H1 (cell line): ENCODE measurements at regions not wholly inside any gene's neighbourhood (a gene's known extent, or its start where the extent isn't known, plus 50 kb on each side); places are given as distances from the start of the nearest gene placed in this dataset.

Source experiments
- CTCF ChIA-PET: fragments of 300-600 bp; sonication (Branson Sonifier 250); formaldehyde crosslinking; loops from one replicate; lab custom pipeline; 2021; ENCODE audit not compliant: partially characterized antibody; lab: Charles Lee
- POLR2A ChIA-PET: fragments of 300-600 bp; sonication (Branson Sonifier 250); formaldehyde crosslinking; loops from one replicate; lab custom pipeline; 2021; ENCODE audit warnings: inconsistent platforms; ENCODE audit not compliant: partially characterized antibody; lab: Charles Lee
- DNase-seq, 2 experiments: peaks; one replicate each; pipeline versions ENCODE4 v3.0.0 to v3.0.0-alpha.2; 2010 to 2022; ENCODE audit warnings: low spot score in 2 of 2, low read depth in 1 of 2, mixed read lengths in 1 of 2
- FAIRE-seq: peaks from 2 replicates; lab custom pipeline; 2011; peaks lifted over from hg19 to GRCh38; lab: Jason Lieb, UNC
- H2AFZ ChIP-seq: 2 replicates; pipeline ENCODE4 v1.8.1; 2012; ENCODE audit warnings: low read length, inconsistent platforms
- H2AK5ac ChIP-seq: 2 replicates; pipeline ENCODE4 v1.6.1; 2013; ENCODE audit warnings: low read depth, low read length
- H2BK120ac ChIP-seq: replicated peaks from 2 replicates; pipeline ENCODE3; 2013; ENCODE audit warnings: low read depth, low read length, inconsistent platforms
- H2BK12ac ChIP-seq: 2 replicates; pipeline ENCODE4 v1.6.1; 2013; ENCODE audit warnings: low read depth, low read length
- H2BK15ac ChIP-seq: 2 replicates; pipeline ENCODE4 v1.6.1; 2013; ENCODE audit warnings: low read length
- H2BK20ac ChIP-seq: 2 replicates; pipeline ENCODE4 v1.6.1; 2013; ENCODE audit warnings: low read length
- H2BK5ac ChIP-seq: 2 replicates; pipeline ENCODE4 v1.6.1; 2013; ENCODE audit warnings: low read depth, low read length
- H3K14ac ChIP-seq: 2 replicates; pipeline ENCODE4 v1.6.1; 2013; ENCODE audit warnings: inconsistent platforms; ENCODE audit not compliant: insufficient read length
- H3K18ac ChIP-seq: 2 replicates; pipeline ENCODE4 v1.6.1; 2013; ENCODE audit warnings: low read length; ENCODE audit errors: extremely low read depth
- H3K23ac ChIP-seq: 2 replicates; pipeline ENCODE4 v1.6.1; 2013; ENCODE audit warnings: inconsistent platforms; ENCODE audit not compliant: insufficient read length
- H3K23me2 ChIP-seq: 2 replicates; pipeline ENCODE4 v1.6.1; 2013; ENCODE audit warnings: low read depth, low read length
- H3K27ac ChIP-seq: 2 replicates; pipeline ENCODE4 v1.6.1; 2011; ENCODE audit warnings: low read depth, low read length, inconsistent platforms
- H3K27me3 ChIP-seq, 4 experiments: replicated peaks in 1 of 4; 1 replicate in 1 of 4; 2 replicates in 3 of 4; pipeline versions ENCODE4 v1.6.1 to v1.8.1; 2011 to 2013; ENCODE audit warnings: low read length in 3 of 4, mild to moderate bottlenecking in 3 of 4, inconsistent platforms in 2 of 4, mixed read lengths in 2 of 4, moderate library complexity in 1 of 4; ENCODE audit not compliant: control insufficient read depth in 3 of 4, insufficient read depth in 3 of 4; ENCODE audit errors: extremely low read depth in 1 of 4
- H3K36me3 ChIP-seq, 4 experiments: 2 replicates each; pipeline versions ENCODE4 v1.6.1 to v1.8.1; 2011 to 2013; ENCODE audit warnings: mild to moderate bottlenecking in 4 of 4, low read length in 3 of 4, moderate library complexity in 2 of 4, control low read depth in 1 of 4, inconsistent platforms in 1 of 4; ENCODE audit not compliant: insufficient read depth in 4 of 4, control insufficient read depth in 2 of 4
- H3K4ac ChIP-seq: replicated peaks from 2 replicates; pipeline ENCODE3; 2013; ENCODE audit warnings: low read length, low read depth, mixed read lengths, inconsistent platforms; ENCODE audit not compliant: insufficient read length
- H3K4me1 ChIP-seq, 4 experiments: replicated peaks in 1 of 4; 1 replicate in 1 of 4; 2 replicates in 3 of 4; pipeline versions ENCODE4 v1.6.1 to v1.8.1; 2011 to 2013; ENCODE audit warnings: low read length in 3 of 4, inconsistent platforms in 2 of 4, mixed read lengths in 1 of 4; ENCODE audit not compliant: insufficient read depth in 4 of 4, control insufficient read depth in 3 of 4
- H3K4me2 ChIP-seq, 2 experiments: 2 replicates each; pipeline versions ENCODE4 v1.6.1 to v1.8.1; 2011 to 2013; ENCODE audit warnings: low read depth in 2 of 2, low read length in 2 of 2, control low read depth in 1 of 2, inconsistent platforms in 1 of 2, mild to moderate bottlenecking in 1 of 2; ENCODE audit not compliant: insufficient read depth in 1 of 2
- H3K4me3 ChIP-seq, 4 experiments: fragments of 200-600, 300-600 bp in 1 of 4; sonication (generic), shearing (Covaris generic), sonication (Bioruptor Twin) in 1 of 4; 2 replicates each; pipeline versions ENCODE4 v1.5.1 to v1.8.1; 2011 to 2016; ENCODE audit warnings: low read length in 4 of 4, low read depth in 3 of 4, control low read depth in 2 of 4, inconsistent platforms in 2 of 4, mild to moderate bottlenecking in 2 of 4, mixed read lengths in 1 of 4, moderate library complexity in 1 of 4; ENCODE audit not compliant: insufficient read depth in 2 of 4; ENCODE audit errors: extremely low read depth in 1 of 4
- H3K56ac ChIP-seq: replicated peaks from 2 replicates; pipeline ENCODE3; 2013; ENCODE audit warnings: low read depth, mild to moderate bottlenecking, mixed read lengths, low read length, inconsistent platforms; ENCODE audit not compliant: insufficient read length
- H3K79me1 ChIP-seq: 2 replicates; pipeline ENCODE4 v1.6.1; 2013; ENCODE audit warnings: low read depth, low read length, control low read depth
- H3K79me2 ChIP-seq, 2 experiments: 2 replicates each; pipeline versions ENCODE4 v1.6.1 to v1.8.1; 2012 to 2013; ENCODE audit warnings: low read length in 2 of 2, mild to moderate bottlenecking in 2 of 2, inconsistent platforms in 1 of 2; ENCODE audit not compliant: insufficient read depth in 2 of 2, control insufficient read depth in 1 of 2
- H3K9ac ChIP-seq, 4 experiments: replicated peaks in 1 of 4; 1 replicate in 1 of 4; 2 replicates in 3 of 4; pipeline versions ENCODE4 v1.6.1 to v1.8.1; 2011 to 2013; ENCODE audit warnings: low read depth in 3 of 4, low read length in 3 of 4, control low read depth in 2 of 4, mild to moderate bottlenecking in 2 of 4, moderate library complexity in 2 of 4, inconsistent platforms in 1 of 4; ENCODE audit errors: extremely low read depth in 1 of 4
- H3K9me3 ChIP-seq, 2 experiments: 2 replicates each; pipeline versions ENCODE4 v1.6.1 to v1.8.1; 2012 to 2013; ENCODE audit warnings: mild to moderate bottlenecking in 2 of 2, moderate library complexity in 2 of 2, control low read depth in 1 of 2, inconsistent platforms in 1 of 2, low read depth in 1 of 2, low read length in 1 of 2, mixed read lengths in 1 of 2; ENCODE audit not compliant: insufficient read depth in 2 of 2
- H4K20me1 ChIP-seq, 2 experiments: replicated peaks in 1 of 2; 2 replicates each; pipeline versions ENCODE3 to v1.8.1; 2011 to 2013; ENCODE audit warnings: inconsistent platforms in 2 of 2, low read length in 2 of 2, mild to moderate bottlenecking in 1 of 2; ENCODE audit not compliant: insufficient read depth in 2 of 2, control insufficient read depth in 1 of 2
- H4K5ac ChIP-seq: 2 replicates; pipeline ENCODE4 v1.6.1; 2013; ENCODE audit warnings: low read length, low read depth, mixed read lengths, inconsistent platforms; ENCODE audit not compliant: insufficient read length
- H4K8ac ChIP-seq: 2 replicates; pipeline ENCODE4 v1.8.0; 2013; ENCODE audit warnings: mild to moderate bottlenecking, moderate library complexity, low read length, inconsistent platforms; ENCODE audit not compliant: insufficient read depth; ENCODE audit errors: extremely low read depth
- H4K91ac ChIP-seq: replicated peaks from 2 replicates; pipeline ENCODE3; 2013; ENCODE audit warnings: low read length, mixed read lengths, inconsistent platforms; ENCODE audit not compliant: insufficient read length
- BRCA1 ChIP-seq: IDR thresholded peaks from 2 replicates; pipeline ENCODE4 v1.6.1; 2012; ENCODE audit warnings: low read depth, low read length, improper control_type of control experiment
- E2F6 ChIP-seq: IDR thresholded peaks from 2 replicates; pipeline ENCODE4 v1.6.1; 2012; ENCODE audit warnings: inconsistent platforms
- EP300 ChIP-seq, 2 experiments: IDR thresholded peaks; 1 replicate in 1 of 2; 2 replicates in 1 of 2; pipeline ENCODE4 v1.6.1; 2011 to 2012; ENCODE audit warnings: low read depth in 2 of 2, low read length in 2 of 2, mild to moderate bottlenecking in 2 of 2, borderline replicate concordance in 1 of 2, inconsistent platforms in 1 of 2, moderate library complexity in 1 of 2
- FOSL1 ChIP-seq: IDR thresholded peaks from 2 replicates; pipeline ENCODE4 v1.6.1; 2011; ENCODE audit warnings: mild to moderate bottlenecking, low read depth, low read length, moderate library complexity; ENCODE audit not compliant: insufficient read depth
- HDAC2 ChIP-seq, 2 experiments: fragments of 300-600 bp in 1 of 2; sonication (generic) in 1 of 2; IDR thresholded peaks; 2 replicates each; pipeline ENCODE4 v1.6.1; 2011 to 2012; ENCODE audit warnings: low read depth in 2 of 2, low read length in 2 of 2, mild to moderate bottlenecking in 2 of 2, moderate library complexity in 2 of 2, borderline replicate concordance in 1 of 2, inconsistent platforms in 1 of 2
- JUND ChIP-seq: IDR thresholded peaks from 2 replicates; pipeline ENCODE4 v1.6.1; 2011; ENCODE audit warnings: mild to moderate bottlenecking, improper control_type of control experiment, low read length
- KDM5A ChIP-seq: fragments of 200-600 bp; IDR thresholded peaks from 2 replicates; pipeline ENCODE4 v1.7.1; 2012; ENCODE audit warnings: mild to moderate bottlenecking, low read length, inconsistent platforms, mixed read lengths
- POLR2A ChIP-seq, 2 experiments: IDR thresholded peaks; 1 replicate in 1 of 2; 2 replicates in 1 of 2; pipeline ENCODE4 v1.6.1; 2011; ENCODE audit warnings: low read depth in 2 of 2, low read length in 2 of 2, mild to moderate bottlenecking in 2 of 2; ENCODE audit errors: control extremely low read depth in 1 of 2
- POLR2AphosphoS5 ChIP-seq: IDR thresholded peaks from 2 replicates; pipeline ENCODE4 v1.6.1; 2011; ENCODE audit warnings: low read depth, low read length
- SIX5 ChIP-seq: IDR thresholded peaks from 2 replicates; pipeline ENCODE4 v1.6.1; 2011; ENCODE audit warnings: mild to moderate bottlenecking, low read depth, low read length
- SP1 ChIP-seq: IDR thresholded peaks from 2 replicates; pipeline ENCODE4 v1.6.1; 2011; ENCODE audit warnings: low read depth, low read length
- SUZ12 ChIP-seq: fragments of 200-600 bp; sonication (generic); IDR thresholded peaks from 2 replicates; pipeline ENCODE4 v1.6.1; 2012; ENCODE audit warnings: mild to moderate bottlenecking, inconsistent platforms, low read length, moderate library complexity, mixed read lengths
- ZNF274 ChIP-seq: IDR thresholded peaks from 2 replicates; pipeline ENCODE4 v1.7.0; 2012; ENCODE audit warnings: low read length, borderline replicate concordance; ENCODE audit errors: extremely low read depth
- WGBS, 2 experiments: shearing (Covaris generic) in 1 of 2; methylation state at CpG; one replicate each; pipeline versions ENCODE4 v1.1.6 to v1.1.7; 2013 to 2015; ENCODE audit warnings: low lambda C conversion rate in 2 of 2, mixed read lengths in 2 of 2, inconsistent platforms in 1 of 2, low coverage in 1 of 2, missing lambda C conversion rate in 1 of 2; ENCODE audit not compliant: insufficient replicate concordance in 2 of 2, insufficient coverage in 1 of 2, insufficient read length in 1 of 2; ENCODE audit errors: extremely low coverage in 1 of 2, missing lambda C conversion rate in 1 of 2; 5-methylcytosine and 5-hydroxymethylcytosine counted together

GRCh38 chr6:44004136-44004535, 123.1 kb downstream of the MRPL14 start:
- Histone ChIP-seq H3K23me2 (peaks cover 16% of the 10 kb centered on the region), H3K27ac (no peak overlapping the region), H2AFZ (no peak overlapping the region), H2AK5ac (0 out of 2 replicates have a peak overlapping the region, but pooled peaks have one; percentile 95), H3K56ac (no peak overlapping the region), H2BK12ac (peak overlapping the region; percentile 87), H4K91ac (peak overlapping the region; percentile 60), H3K79me2 (no peaks in the 10 kb centered on the region), H3K9me3 (no peaks in the 10 kb centered on the region), H2BK20ac (peak overlapping the region; percentile 82; the same call in 1 of the 2 replicates), H3K23ac (no peak overlapping the region), H2BK120ac (peak overlapping the region; percentile 25), H3K14ac (no peak overlapping the region), H3K18ac (peak overlapping the region; percentile 93; the same call in 1 of the 2 replicates), H3K4me3 (peak overlapping the region in 1 of 4 experiments; percentile 60; a peak in 1 of 8 replicates), H4K20me1 (no peaks in the 10 kb centered on the region), H2BK5ac (peak overlapping the region; percentile 78; the same call in 1 of the 2 replicates), H3K9ac (no peak overlapping the region), H2BK15ac (no peak overlapping the region), H3K4ac (no peak overlapping the region), H4K5ac (no peak overlapping the region), H3K79me1 (no peaks in the 10 kb centered on the region), H3K27me3 (peaks cover 0 to 18% (median 9%) of the 10 kb centered on the region in 4 experiments; a peak in 5 of 7 replicates), H3K4me1 (peaks cover 4 to 48% (median 39%) of the 10 kb centered on the region in 4 experiments), H4K8ac (no peak overlapping the region), H3K4me2 (peak overlapping the region in 1 of 2 experiments; percentile 59; a peak in 2 of 4 replicates), H3K36me3 (no peaks in the 10 kb centered on the region)
- no peak for TF ChIP-seq FOSL1
- TF ChIP-seq E2F6: no peak
- no peak for TF ChIP-seq SP1
- no peak for TF ChIP-seq HDAC2 (IDR thresholded peaks at IDR 0.05; ENCODE audit: borderline replicate concordance in 1 of 2, low read depth in 2 of 2, low read length in 2 of 2)
- no peak for TF ChIP-seq SUZ12
- no peak for TF ChIP-seq ZNF274
- no peak for TF ChIP-seq JUND
- TF ChIP-seq KDM5A: no peak
- no peak for TF ChIP-seq BRCA1
- no peak for TF ChIP-seq SIX5
- no peak for TF ChIP-seq POLR2A (IDR thresholded peaks at IDR 0.05; ENCODE audit: control extremely low read depth in 1 of 2, low read depth in 2 of 2, low read length in 2 of 2)
- no peak for TF ChIP-seq POLR2AphosphoS5
- no peak for TF ChIP-seq EP300 (IDR thresholded peaks at IDR 0.05; ENCODE audit: borderline replicate concordance in 1 of 2, low read depth in 2 of 2, low read length in 2 of 2)
- FAIRE-seq (no peak), DNase-seq (no peak)
- WGBS, 2 experiments: 82% methylated on average over 5 of the region's 9 CpGs; no CpG with 5 or more reads in 1 of the 2 experiments
- ChIA-PET CTCF (interaction anchor here (0.8 to 24.5 kb wide), 15 partner anchors 9 to 337 kb away, joined by 3 to 331 read pairs (median 8); partner anchors contain the start of gene VEGFA), POLR2A (interaction anchor here (0.7 to 3.4 kb wide), 12 partner anchors 9 to 234 kb away, joined by 3 to 14 read pairs (median 4); partner anchors contain the start of gene VEGFA)
